ENCODE measurements at regions not wholly inside any gene's neighbourhood (a gene's known extent, or its start where the extent isn't known, plus 50 kb on each side); places are given as distances from the start of the nearest gene placed in this dataset.

DNA sequence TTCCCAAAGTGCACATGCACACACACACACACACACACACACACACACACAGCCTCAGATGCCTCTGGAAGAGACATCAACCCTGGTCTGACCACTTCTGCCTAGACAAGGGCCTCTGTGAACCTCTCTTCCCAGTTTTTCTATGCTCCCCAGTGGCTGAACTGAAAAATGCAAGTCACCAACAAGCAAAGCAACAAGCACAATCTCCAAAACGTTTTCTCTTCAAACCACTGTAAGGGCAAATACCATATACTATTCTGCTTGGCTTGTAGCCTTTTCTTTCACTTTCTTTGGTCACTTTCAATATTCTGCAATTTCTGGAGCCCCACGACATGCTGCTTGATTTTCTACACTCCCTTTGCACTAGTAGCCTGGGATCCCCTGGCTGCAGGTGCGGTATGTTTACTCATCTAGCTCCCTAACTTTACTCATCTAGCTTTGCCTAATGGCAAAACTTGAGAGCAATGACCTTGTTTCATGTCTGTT lies 121.4 kb upstream of the DST start:
- H3K36me3 Mint-ChIP-seq, result no peaks in the 10 kb centered on the region
- H3K4me3 Mint-ChIP-seq, result no peak overlapping the region
- no peaks in the 10 kb centered on the region for H3K4me1 Mint-ChIP-seq
- H3K27me3 Mint-ChIP-seq, result no peaks in the 10 kb centered on the region
- no peaks in the 10 kb centered on the region for H3K9me3 Mint-ChIP-seq
- H3K27ac Mint-ChIP-seq, result no peak overlapping the region
- no peak for DNase-seq

DNA sequence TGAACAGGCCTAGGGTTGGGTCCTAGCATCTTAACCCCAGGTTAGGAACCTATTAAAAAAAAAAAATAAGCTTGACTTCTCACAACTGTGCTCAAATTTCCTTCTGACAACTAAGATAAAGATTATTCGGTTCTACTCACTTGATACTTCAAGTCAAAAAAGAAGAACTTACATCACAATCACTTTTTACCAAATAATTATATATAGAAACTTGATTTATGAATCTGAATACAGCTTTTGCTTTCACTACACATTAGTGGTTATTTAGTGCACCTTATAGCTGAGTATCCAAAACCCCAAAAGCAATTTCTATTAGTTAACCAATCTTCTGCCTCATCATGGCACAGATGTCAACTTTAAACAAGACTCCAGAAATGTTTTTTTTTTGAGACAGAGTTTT lies 119.0 kb upstream of the DST start:
- Mint-ChIP-seq H3K9me3 (no peaks in the 10 kb centered on the region), H3K36me3 (no peaks in the 10 kb centered on the region), H3K4me3 (no peak overlapping the region), H3K4me1 (no peaks in the 10 kb centered on the region), H3K27me3 (no peaks in the 10 kb centered on the region), H3K27ac (no peak overlapping the region)
- DNase-seq, result no peak

DNA sequence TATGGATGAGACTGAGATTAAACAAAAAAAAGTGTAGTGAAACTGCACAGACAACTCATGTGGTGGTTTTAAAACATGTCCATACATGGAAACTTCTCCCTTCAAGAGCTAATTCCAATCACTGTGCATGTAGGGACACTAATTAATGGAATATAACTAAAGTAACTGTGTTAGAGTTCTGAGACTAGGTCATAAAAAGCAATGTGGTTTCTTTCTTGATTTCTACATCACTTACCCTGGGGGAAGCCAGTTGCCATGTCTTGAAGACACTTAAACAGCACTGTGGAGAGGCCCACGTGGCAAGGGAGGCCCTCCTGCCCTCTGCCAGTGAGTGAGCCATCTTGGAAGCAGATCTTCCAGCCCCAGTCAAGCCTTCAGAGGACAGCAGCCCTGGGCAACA lies 118.2 kb upstream of the DST start:
- no peak overlapping the region for H3K4me3 Mint-ChIP-seq
- no peaks in the 10 kb centered on the region for H3K9me3 Mint-ChIP-seq
- H3K36me3 Mint-ChIP-seq, result no peaks in the 10 kb centered on the region
- H3K27ac Mint-ChIP-seq, result no peak overlapping the region
- DNase-seq, result no peak
- no peaks in the 10 kb centered on the region for H3K27me3 Mint-ChIP-seq
- H3K4me1 Mint-ChIP-seq, result no peaks in the 10 kb centered on the region

DNA sequence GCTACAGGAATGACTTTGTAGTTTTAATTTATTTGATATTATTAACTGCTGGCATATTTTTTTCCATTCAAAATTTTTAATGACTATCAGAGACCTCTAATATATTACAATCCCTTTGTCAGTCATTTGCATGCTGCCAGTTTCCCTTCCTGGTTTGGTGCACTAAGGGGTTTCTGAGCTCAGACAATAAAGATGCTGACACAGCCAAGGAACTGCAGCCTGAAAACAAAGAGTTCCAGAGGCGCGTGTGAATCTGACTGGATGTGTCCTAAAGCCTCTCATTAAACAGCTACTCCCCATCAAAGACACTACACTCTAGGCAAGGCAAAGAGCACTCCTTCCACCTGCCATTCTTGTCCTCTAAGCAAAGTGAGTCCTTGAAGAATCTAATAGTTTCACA lies 116.8 kb upstream of the DST start:
- H3K4me1 Mint-ChIP-seq, result no peaks in the 10 kb centered on the region
- peaks cover 3% of the 10 kb centered on the region for H3K27me3 Mint-ChIP-seq
- H3K27ac Mint-ChIP-seq, result no peak overlapping the region
- no peak for DNase-seq
- no peaks in the 10 kb centered on the region for H3K36me3 Mint-ChIP-seq
- no peak overlapping the region for H3K4me3 Mint-ChIP-seq
- no peaks in the 10 kb centered on the region for H3K9me3 Mint-ChIP-seq

DNA sequence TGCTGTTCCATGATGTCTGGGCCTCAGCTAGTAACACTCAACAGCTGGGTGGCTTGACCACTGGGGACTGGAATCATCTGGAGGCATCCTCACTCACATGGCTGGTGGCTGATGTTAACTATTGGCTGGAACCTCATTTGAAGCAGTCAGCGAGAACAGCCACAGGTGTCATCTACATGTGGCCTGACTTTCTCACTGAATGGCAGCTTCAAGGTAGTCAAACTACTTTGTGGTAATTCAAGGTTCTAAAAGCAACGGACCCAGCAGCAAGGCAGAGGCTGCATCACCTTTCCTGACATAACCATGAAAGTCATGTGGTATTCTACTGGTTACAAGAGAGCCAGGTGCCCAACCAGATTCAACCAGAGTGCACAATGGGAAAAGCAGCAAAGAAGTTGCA lies 115.9 kb upstream of the DST start:
- Mint-ChIP-seq H3K36me3 (no peaks in the 10 kb centered on the region), H3K27me3 (peaks cover 3% of the 10 kb centered on the region), H3K9me3 (no peaks in the 10 kb centered on the region), H3K4me1 (no peaks in the 10 kb centered on the region), H3K27ac (no peak overlapping the region), H3K4me3 (no peak overlapping the region)
- no peak for DNase-seq

DNA sequence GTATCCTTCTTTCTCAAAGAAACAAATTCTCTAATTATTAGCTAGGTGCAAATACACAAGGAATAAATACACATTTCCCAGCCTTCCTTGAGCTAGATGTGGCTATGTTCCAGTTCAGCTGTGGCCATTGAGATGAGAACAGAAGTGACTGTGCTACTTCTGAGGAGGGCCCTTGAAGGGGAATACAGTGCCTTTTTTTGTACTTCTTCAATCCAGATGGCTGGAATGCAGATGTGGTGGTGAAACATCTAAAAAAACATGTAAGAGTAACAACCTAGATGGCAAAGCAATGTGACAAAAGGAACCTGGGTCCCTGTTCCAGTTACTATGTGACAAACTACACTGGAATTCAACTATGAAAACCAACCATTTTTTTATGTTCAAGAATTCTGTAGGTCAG lies 115.4 kb upstream of the DST start:
- Mint-ChIP-seq H3K9me3 (no peaks in the 10 kb centered on the region), H3K36me3 (no peaks in the 10 kb centered on the region), H3K4me3 (no peak overlapping the region), H3K27me3 (peaks cover 4% of the 10 kb centered on the region), H3K27ac (no peak overlapping the region), H3K4me1 (no peaks in the 10 kb centered on the region)
- DNase-seq, result no peak

DNA sequence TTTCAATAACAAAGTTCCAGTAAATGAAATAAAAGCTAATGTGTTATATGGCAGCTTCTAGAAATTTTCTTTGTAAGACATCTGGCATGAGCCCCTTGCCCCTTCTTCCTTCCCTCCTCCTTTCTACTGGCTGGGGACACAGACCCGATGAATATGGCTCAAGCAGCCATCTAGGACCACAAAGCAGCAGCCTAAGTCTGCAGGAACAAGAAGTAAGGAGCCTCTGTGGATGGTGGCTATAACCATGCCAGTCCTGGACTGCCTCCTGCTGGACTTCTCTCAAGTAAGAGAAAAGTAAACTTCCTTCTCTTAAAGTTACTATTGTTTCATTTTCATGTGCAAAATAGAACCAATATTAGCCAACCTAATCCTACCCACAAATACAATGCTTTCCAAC lies 114.9 kb upstream of the DST start:
- no peak overlapping the region for H3K27ac Mint-ChIP-seq
- DNase-seq, result no peak
- no peak overlapping the region for H3K4me3 Mint-ChIP-seq
- no peaks in the 10 kb centered on the region for H3K9me3 Mint-ChIP-seq
- H3K27me3 Mint-ChIP-seq, result peaks cover 6% of the 10 kb centered on the region
- no peaks in the 10 kb centered on the region for H3K36me3 Mint-ChIP-seq
- H3K4me1 Mint-ChIP-seq, result peaks cover 2% of the 10 kb centered on the region

DNA sequence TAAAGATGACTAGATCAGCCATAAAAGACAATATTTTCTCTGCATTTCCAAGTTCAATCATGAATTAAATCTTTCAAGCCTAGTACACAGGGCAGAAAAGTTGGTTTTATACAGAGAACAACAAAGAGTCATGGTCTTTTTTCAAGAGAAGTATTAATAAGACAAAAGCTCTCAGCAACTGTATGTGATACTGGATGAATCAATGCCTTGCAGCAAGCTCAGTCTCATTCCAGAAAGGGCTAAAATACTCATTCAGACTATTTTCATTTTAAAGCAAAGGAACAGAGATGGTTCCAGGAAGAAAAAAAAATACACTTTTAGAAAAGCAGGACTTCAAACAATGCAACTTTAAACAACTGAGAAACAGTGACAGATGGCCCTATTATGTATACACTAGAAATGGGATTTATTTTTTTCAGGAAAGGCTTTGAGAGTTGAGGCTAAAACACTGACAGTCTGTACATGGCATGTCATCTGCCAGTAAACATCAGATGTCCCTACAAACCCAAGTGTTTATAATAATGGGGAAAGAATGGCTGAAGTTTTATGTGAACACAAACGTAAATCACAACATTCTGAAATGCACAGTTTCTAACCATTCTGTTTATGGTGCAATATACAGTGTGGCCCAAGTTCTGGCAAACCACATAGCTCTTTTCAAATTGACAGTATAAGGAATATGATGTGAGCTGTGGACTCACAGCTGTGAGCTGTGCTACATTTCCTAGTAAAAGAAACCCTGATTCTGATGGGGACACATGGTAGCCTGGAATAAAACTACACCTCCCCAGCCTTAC lies 114.3 kb upstream of the DST start:
- Mint-ChIP-seq H3K9me3 (no peaks in the 10 kb centered on the region), H3K4me3 (no peak overlapping the region)

DNA sequence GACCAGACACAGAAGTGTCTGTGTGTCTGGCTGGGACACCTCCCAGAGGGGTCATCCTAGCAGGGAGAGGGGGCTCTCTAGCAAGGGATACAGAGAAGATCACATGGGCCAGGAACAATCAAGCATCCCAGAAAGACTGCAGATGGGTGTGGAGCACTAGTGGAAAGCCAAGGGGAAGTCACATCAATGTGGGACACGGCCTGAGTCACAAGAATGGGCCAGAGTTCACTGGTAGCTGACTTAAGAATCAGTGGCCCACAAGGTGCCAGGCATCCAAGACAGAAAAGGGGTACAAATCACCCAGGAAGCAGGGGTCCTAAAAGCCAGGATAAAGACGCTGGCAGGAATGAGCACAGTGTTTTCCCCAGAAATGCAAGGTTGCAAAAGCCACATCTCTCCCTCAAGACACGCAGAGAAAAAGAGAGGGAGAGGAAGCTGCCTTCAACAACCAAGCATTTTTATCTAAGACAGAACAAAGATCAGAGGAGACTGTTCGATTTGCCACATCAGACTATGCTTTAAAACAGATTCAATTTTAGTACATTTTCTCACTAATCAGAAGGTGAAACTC lies 113.6 kb upstream of the DST start:
- Mint-ChIP-seq H3K27ac (no peak overlapping the region), H3K4me3 (no peak overlapping the region), H3K9me3 (no peaks in the 10 kb centered on the region), H3K4me1 (peaks cover 2% of the 10 kb centered on the region), H3K27me3 (peaks cover 6% of the 10 kb centered on the region), H3K36me3 (no peaks in the 10 kb centered on the region)
- DNase-seq, result no peak

More for the DNA sequence above, 114.3 kb upstream of the DST start:
- DNase-seq, result no peak
- Mint-ChIP-seq H3K27me3 (peaks cover 6% of the 10 kb centered on the region), H3K36me3 (no peaks in the 10 kb centered on the region), H3K4me1 (peaks cover 2% of the 10 kb centered on the region), H3K27ac (no peak overlapping the region)

DNA sequence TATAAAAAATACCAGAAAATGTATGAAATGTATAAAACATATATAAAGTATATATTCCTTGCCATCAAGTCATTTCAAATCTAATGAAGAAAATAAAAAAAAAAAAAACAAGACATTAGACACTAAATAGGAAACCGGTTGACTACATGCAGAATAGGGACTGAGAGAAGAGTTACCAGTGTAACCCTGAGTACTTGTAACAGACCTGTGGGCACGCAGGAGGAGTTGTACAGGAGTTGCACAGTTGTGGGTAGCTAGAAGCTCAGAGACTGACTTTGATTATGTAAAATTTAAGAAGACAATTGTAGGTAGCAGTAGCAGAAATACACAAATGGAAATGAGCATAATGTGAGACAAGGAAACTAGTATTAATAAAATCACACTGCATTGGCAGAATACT lies 112.4 kb upstream of the DST start:
- H3K27me3 Mint-ChIP-seq, result peaks cover 6% of the 10 kb centered on the region
- no peaks in the 10 kb centered on the region for H3K9me3 Mint-ChIP-seq

DNA sequence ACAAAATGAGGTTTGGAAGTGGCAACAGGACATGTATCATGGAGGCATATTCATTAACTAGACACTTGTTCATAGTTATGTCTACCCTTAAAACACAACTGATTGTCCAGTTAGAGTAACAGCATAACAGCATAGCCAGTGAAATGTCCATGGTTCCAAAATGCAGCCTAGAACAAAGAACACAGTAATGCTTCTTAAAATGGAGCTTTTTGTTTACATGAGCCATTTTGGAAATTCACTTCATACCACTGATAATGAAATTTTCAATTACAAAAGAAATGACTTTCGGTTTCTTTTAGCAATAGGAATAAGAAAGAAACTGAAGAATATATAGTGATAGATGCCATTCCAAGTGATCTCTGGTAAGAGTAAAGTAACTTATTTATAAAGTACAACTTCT lies 111.1 kb upstream of the DST start:
- Mint-ChIP-seq H3K36me3 (no peaks in the 10 kb centered on the region), H3K4me1 (peaks cover 9% of the 10 kb centered on the region), H3K27ac (no peak overlapping the region), H3K27me3 (peaks cover 6% of the 10 kb centered on the region), H3K4me3 (no peak overlapping the region), H3K9me3 (no peaks in the 10 kb centered on the region)
- DNase-seq, result no peak

More for the DNA sequence above, 112.4 kb upstream of the DST start:
- DNase-seq, result no peak
- Mint-ChIP-seq H3K4me3 (no peak overlapping the region), H3K4me1 (peaks cover 2% of the 10 kb centered on the region), H3K27ac (no peak overlapping the region), H3K36me3 (no peaks in the 10 kb centered on the region)

DNA sequence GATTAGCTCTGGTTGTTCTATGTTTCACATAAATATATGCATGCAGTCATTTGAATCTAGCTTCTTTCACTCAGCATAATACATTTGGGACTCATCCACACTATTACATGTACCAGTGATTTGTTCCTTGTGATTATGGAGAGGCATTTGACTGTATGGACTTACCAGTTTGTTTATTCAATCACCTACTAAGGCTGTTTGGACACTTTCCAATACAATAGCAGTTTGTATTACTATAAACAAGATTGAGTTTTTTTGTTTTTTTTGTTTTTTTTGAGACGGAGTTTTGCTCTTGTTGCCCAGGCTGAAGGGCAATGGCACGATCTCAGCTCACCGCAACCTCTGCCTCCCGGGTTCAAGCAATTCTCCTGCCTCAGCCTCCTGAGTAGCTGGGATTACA lies 109.8 kb upstream of the DST start:
- no peak overlapping the region for H3K4me3 Mint-ChIP-seq
- DNase-seq, result no peak
- H3K27me3 Mint-ChIP-seq, result peaks cover 6% of the 10 kb centered on the region
- H3K27ac Mint-ChIP-seq, result no peak overlapping the region
- H3K9me3 Mint-ChIP-seq, result no peaks in the 10 kb centered on the region
- peaks cover 9% of the 10 kb centered on the region for H3K4me1 Mint-ChIP-seq
- no peaks in the 10 kb centered on the region for H3K36me3 Mint-ChIP-seq

DNA sequence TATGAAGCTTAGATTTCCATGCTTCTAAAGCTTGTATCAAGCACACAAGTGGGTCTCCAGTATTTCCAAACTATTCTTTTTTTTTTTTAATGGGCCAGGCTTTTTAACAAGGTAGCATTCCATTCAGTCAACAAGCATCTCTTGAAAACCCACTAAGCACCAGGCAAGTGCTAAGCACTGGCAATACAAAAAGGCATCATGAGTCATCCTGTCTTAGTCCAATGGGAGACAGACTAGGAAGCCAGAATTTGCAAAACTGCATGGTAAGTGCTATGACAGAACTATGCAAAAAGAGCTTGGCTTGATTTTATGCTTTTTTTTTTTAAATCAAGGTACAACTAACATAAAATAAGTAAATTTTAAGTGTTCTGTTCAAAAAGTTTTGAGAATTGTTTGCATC lies 109.3 kb upstream of the DST start:
- no peak overlapping the region for H3K27ac Mint-ChIP-seq
- H3K27me3 Mint-ChIP-seq, result peaks cover 6% of the 10 kb centered on the region
- DNase-seq, result no peak
- H3K36me3 Mint-ChIP-seq, result no peaks in the 10 kb centered on the region
- no peaks in the 10 kb centered on the region for H3K9me3 Mint-ChIP-seq
- no peak overlapping the region for H3K4me3 Mint-ChIP-seq
- peaks cover 9% of the 10 kb centered on the region for H3K4me1 Mint-ChIP-seq

DNA sequence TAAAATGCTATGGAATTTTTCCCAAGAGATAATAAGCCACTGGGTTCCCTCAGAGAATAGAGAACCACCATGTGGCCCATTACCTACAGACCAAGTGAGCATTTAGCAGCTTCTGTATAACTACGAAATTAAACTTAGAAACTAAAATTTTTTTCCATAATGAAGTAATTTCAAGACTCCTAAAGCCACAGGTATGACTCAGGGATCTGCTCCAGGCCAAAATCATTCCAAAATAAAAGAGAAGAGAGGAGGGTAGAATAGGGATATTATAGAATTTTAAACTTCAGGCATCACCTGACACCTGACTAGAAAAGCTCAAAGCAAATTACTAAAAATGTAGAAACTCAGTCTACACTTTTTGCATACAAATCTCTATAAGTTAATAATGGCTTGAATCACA lies 108.9 kb upstream of the DST start:
- peaks cover 6% of the 10 kb centered on the region for H3K27me3 Mint-ChIP-seq
- H3K9me3 Mint-ChIP-seq, result no peaks in the 10 kb centered on the region
- DNase-seq, result no peak
- H3K36me3 Mint-ChIP-seq, result no peaks in the 10 kb centered on the region
- H3K27ac Mint-ChIP-seq, result no peak overlapping the region
- peaks cover 9% of the 10 kb centered on the region for H3K4me1 Mint-ChIP-seq
- no peak overlapping the region for H3K4me3 Mint-ChIP-seq

DNA sequence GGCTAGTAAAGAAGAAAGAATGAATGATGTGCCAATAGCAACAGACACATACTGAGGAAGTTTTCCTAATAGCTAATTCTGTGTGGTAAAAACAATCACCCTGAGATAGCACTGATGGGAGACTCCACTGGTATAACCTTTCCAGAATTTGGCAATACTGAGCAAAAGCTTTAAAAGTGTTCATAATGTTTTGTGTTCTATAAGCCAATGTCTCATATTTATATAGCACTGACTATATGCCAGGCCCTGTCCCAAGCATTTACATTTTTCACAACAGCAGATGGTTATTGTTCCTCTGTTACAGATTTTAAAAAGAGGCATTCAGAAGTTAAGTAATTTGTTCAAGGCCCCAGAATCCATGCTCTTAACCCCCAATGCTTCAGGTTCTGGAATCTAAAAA lies 108.0 kb upstream of the DST start:
- DNase-seq, result no peak
- H3K36me3 Mint-ChIP-seq, result no peaks in the 10 kb centered on the region
- H3K4me3 Mint-ChIP-seq, result no peak overlapping the region
- H3K9me3 Mint-ChIP-seq, result no peaks in the 10 kb centered on the region
- H3K27ac Mint-ChIP-seq, result no peak overlapping the region
- peaks cover 9% of the 10 kb centered on the region for H3K4me1 Mint-ChIP-seq
- peaks cover 6% of the 10 kb centered on the region for H3K27me3 Mint-ChIP-seq

DNA sequence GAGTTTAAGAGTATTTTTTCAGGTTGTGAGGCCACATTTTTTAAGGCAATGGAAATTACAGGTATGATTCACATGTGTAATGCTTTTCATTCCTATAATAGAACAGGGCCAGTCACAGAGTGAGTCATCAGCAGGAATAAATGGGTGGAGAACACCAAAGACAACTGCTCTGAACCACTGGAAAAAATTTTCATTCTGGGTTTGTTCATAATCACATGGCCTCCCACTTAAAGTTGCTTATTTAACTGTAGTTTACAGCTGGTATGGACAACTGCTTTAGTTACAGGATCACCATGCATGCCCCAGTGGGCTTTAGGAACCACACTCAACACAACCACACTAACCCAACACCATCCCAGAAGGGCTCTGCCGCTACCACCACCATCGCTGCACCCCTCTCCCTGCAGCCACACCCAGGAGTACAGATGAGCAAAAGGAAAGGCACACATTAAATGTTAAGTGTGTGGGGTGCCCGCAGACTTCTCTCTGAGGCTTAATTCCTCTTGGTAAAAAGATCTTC lies 107.0 kb upstream of the DST start:
- Mint-ChIP-seq H3K9me3 (no peaks in the 10 kb centered on the region), H3K4me3 (no peak overlapping the region), H3K36me3 (no peaks in the 10 kb centered on the region), H3K4me1 (peaks cover 9% of the 10 kb centered on the region), H3K27ac (no peak overlapping the region), H3K27me3 (peaks cover 4% of the 10 kb centered on the region)
- DNase-seq, result no peak
